ENCODE measurements at regions not wholly inside any gene's neighbourhood (a gene's known extent, or its start where the extent isn't known, plus 50 kb on each side); places are given as distances from the start of the nearest gene placed in this dataset.
"Not testable (repeated sequence)": the region's sequence is repeated elsewhere in the genome, so short reads cannot be mapped to it uniquely, and the experiment has no call there.

GRCh38 chr12:54719691-54720090, 71.5 kb upstream of the DCD start:
- Histone ChIP-seq H3K4me3 (ENCODE audit: low read length) (no peak overlapping the region), H3K27ac (ENCODE audit: low read depth, low read length) (no peak overlapping the region), H3K9ac (ENCODE audit: extremely low read depth, low read length, poor library complexity, severe bottlenecking) (no peak overlapping the region), H3K27me3 (ENCODE audit: control insufficient read depth, insufficient read depth, low read length, poor library complexity, severe bottlenecking) (no peaks in the 10 kb centered on the region), H3K36me3 (ENCODE audit: control insufficient read depth, insufficient read depth, low read length) (no peaks in the 10 kb centered on the region), H3K9me3 (ENCODE audit: control insufficient read depth, low read length) (no peaks in the 10 kb centered on the region), H3K4me1 (ENCODE audit: control insufficient read depth, insufficient read depth, low read length) (no peaks in the 10 kb centered on the region)
- no peaks in the 10 kb centered on the region for H3K27me3 Mint-ChIP-seq (ENCODE audit: insufficient read depth)
- H3K27ac Mint-ChIP-seq, result no peak overlapping the region
- H3K9me3 Mint-ChIP-seq, result no peaks in the 10 kb centered on the region
- no peak for TF ChIP-seq CTCF (conservative IDR thresholded peaks at IDR 0.05)
- no peak for DNase-seq
- H3K4me1 Mint-ChIP-seq, result peaks cover 19% of the 10 kb centered on the region
- WGBS, 2 experiments (ENCODE audit: insufficient coverage in 1 of 2, insufficient read length in 1 of 2), result 91 to 95% methylated on average over 3 to 4 of the region's 5 CpGs
- no peak overlapping the region for H3K4me3 Mint-ChIP-seq
- no peaks in the 10 kb centered on the region for H3K36me3 Mint-ChIP-seq (ENCODE audit: low read depth)

DNA sequence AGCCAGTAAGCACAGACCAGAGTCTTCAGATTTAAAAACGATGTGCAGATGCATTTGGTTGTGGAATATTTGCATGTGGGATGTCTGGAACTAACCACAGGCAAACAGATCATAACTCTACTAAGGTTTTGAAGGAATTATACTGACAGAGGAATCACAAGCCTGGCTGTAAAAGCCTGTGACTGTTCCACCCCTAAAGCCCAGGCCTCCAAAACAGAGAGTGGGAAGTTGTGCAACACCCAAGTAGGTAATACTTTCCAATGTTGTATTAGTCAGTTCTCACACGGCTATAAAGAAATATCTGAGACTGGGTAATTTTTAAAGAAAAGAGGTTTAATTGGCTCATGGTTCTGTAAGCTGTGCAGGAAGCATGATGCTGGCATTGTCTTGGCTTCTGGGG, 68.1 kb upstream of the DCD start:
- Histone ChIP-seq H3K9me3 (ENCODE audit: control insufficient read depth, low read length) (no peaks in the 10 kb centered on the region), H3K27ac (ENCODE audit: low read depth, low read length) (no peak overlapping the region), H3K9ac (ENCODE audit: extremely low read depth, low read length, poor library complexity, severe bottlenecking) (no peak overlapping the region), H3K4me3 (ENCODE audit: low read length) (no peak overlapping the region), H3K4me1 (ENCODE audit: control insufficient read depth, insufficient read depth, low read length) (no peaks in the 10 kb centered on the region), H3K36me3 (ENCODE audit: control insufficient read depth, insufficient read depth, low read length) (no peaks in the 10 kb centered on the region), H3K27me3 (ENCODE audit: control insufficient read depth, insufficient read depth, low read length, poor library complexity, severe bottlenecking) (no peaks in the 10 kb centered on the region)
- H3K4me3 Mint-ChIP-seq, result no peak overlapping the region
- H3K4me1 Mint-ChIP-seq, result peaks cover 9% of the 10 kb centered on the region
- no peaks in the 10 kb centered on the region for H3K9me3 Mint-ChIP-seq
- no peak overlapping the region for H3K27ac Mint-ChIP-seq
- no peaks in the 10 kb centered on the region for H3K27me3 Mint-ChIP-seq (ENCODE audit: insufficient read depth)
- WGBS, 2 experiments (ENCODE audit: insufficient coverage in 1 of 2, insufficient read length in 1 of 2), result 90 to 93% methylated on average over 2 of the region's 2 CpGs
- no peak for DNase-seq
- no peaks in the 10 kb centered on the region for H3K36me3 Mint-ChIP-seq (ENCODE audit: low read depth)
- TF ChIP-seq CTCF (conservative IDR thresholded peaks at IDR 0.05), result no peak

GRCh38 chr12:54713876-54714275, 65.7 kb upstream of the DCD start:
- not testable (repeated sequence) for H3K4me1 ChIP-seq (ENCODE audit: control insufficient read depth, insufficient read depth, low read length); H3K9me3 Mint-ChIP-seq; H3K36me3 Mint-ChIP-seq (ENCODE audit: low read depth); H3K36me3 ChIP-seq (ENCODE audit: control insufficient read depth, insufficient read depth, low read length); H3K27ac ChIP-seq (ENCODE audit: low read depth, low read length); H3K4me3 Mint-ChIP-seq; H3K4me1 Mint-ChIP-seq; DNase-seq; H3K9me3 ChIP-seq (ENCODE audit: control insufficient read depth, low read length); H3K27ac Mint-ChIP-seq; H3K4me3 ChIP-seq (ENCODE audit: low read length); H3K27me3 Mint-ChIP-seq (ENCODE audit: insufficient read depth); H3K9ac ChIP-seq (ENCODE audit: extremely low read depth, low read length, poor library complexity, severe bottlenecking); H3K27me3 ChIP-seq (ENCODE audit: control insufficient read depth, insufficient read depth, low read length, poor library complexity, severe bottlenecking)
- WGBS, 2 experiments (ENCODE audit: insufficient coverage in 1 of 2, insufficient read length in 1 of 2), result 100% methylated on average over 2 of the region's 3 CpGs

- no peak for TF ChIP-seq CTCF (conservative IDR thresholded peaks at IDR 0.05)
- H3K4me3 Mint-ChIP-seq, result no peak overlapping the region
- H3K27me3 Mint-ChIP-seq (ENCODE audit: insufficient read depth), result no peaks in the 10 kb centered on the region
- Histone ChIP-seq H3K9me3 (ENCODE audit: control insufficient read depth, low read length) (no peaks in the 10 kb centered on the region), H3K4me1 (ENCODE audit: control insufficient read depth, insufficient read depth, low read length) (no peaks in the 10 kb centered on the region), H3K4me3 (ENCODE audit: low read length) (no peak overlapping the region), H3K27me3 (ENCODE audit: control insufficient read depth, insufficient read depth, low read length, poor library complexity, severe bottlenecking) (no peaks in the 10 kb centered on the region), H3K9ac (ENCODE audit: extremely low read depth, low read length, poor library complexity, severe bottlenecking) (no peak overlapping the region), H3K36me3 (ENCODE audit: control insufficient read depth, insufficient read depth, low read length) (no peaks in the 10 kb centered on the region), H3K27ac (ENCODE audit: low read depth, low read length) (no peak overlapping the region)
- no peaks in the 10 kb centered on the region for H3K36me3 Mint-ChIP-seq (ENCODE audit: low read depth)
- H3K9me3 Mint-ChIP-seq, result no peaks in the 10 kb centered on the region
- DNase-seq, result no peak
- peaks cover 3% of the 10 kb centered on the region for H3K4me1 Mint-ChIP-seq
- WGBS, 2 experiments (ENCODE audit: insufficient coverage in 1 of 2, insufficient read length in 1 of 2), result 100% methylated on average over 1 of the region's 1 CpG
- no peak overlapping the region for H3K27ac Mint-ChIP-seq
Measured at GRCh38 chr12:54711669-54712068, 63.5 kb upstream of the DCD start.

All from endodermal cell (in vitro differentiated cells).